Tibial artery (tissue), 4 donors: ENCODE measurements at regions not wholly inside any gene's neighbourhood (a gene's known extent, or its start where the extent isn't known, plus 50 kb on each side); places are given as distances from the start of the nearest gene placed in this dataset.

Experiments
- DNase-seq, 2 donors: peaks; one replicate each; pipeline ENCODE4 v3.0.0-alpha.2; 2019
- H3K27ac ChIP-seq, 2 donors: fragments of 200-600 bp; sonication (generic) in 1 of 2; 1 replicate in 1 of 2; 2 replicates in 1 of 2; pipeline ENCODE4 v1.5.1; 2018 to 2019; ENCODE audit warnings: mild to moderate bottlenecking in 1 of 2
- H3K27me3 ChIP-seq, 2 donors: fragments of 200-600 bp; sonication (generic) in 1 of 2; one replicate each; pipeline versions ENCODE4 v1.5.1 to v1.6.0; 2016 to 2019
- H3K36me3 ChIP-seq, 3 donors: fragments of 200-600 bp; sonication (generic) in 2 of 3; one replicate each; pipeline ENCODE4 v1.5.1; 2016 to 2019; ENCODE audit warnings: mild to moderate bottlenecking in 2 of 3
- H3K4me1 ChIP-seq, 4 donors: fragments of 200-600 bp; sonication (generic) in 2 of 4; 1 replicate in 3 of 4; 2 replicates in 1 of 4; pipeline ENCODE4 v1.5.1; 2016 to 2019
- H3K4me3 ChIP-seq, 2 donors: fragments of 200-600 bp; sonication (generic) in 1 of 2; 1 replicate in 1 of 2; 2 replicates in 1 of 2; pipeline ENCODE4 v1.5.1; 2018 to 2019; ENCODE audit warnings: mild to moderate bottlenecking in 2 of 2
- H3K9me3 ChIP-seq, 3 donors: fragments of 200-600 bp; sonication (generic) in 1 of 3; one replicate each; pipeline ENCODE4 v1.5.1; 2016 to 2019
- CTCF ChIP-seq, 2 experiments: fragments of 200-600 bp in 1 of 2; fragments of 450-650 bp in 1 of 2; IDR thresholded peaks; one replicate each; pipeline ENCODE4 v1.5.1; 2017 to 2019; ENCODE audit warnings: antibody characterized with exemption in 2 of 2, mild to moderate bottlenecking in 1 of 2, moderate library complexity in 1 of 2
- intact Hi-C: fragments of 100-400 bp; cut with DNase I; formaldehyde crosslinking; loops from one replicate; pipeline ENCODE4 v1.15.0; 2023; ENCODE audit warnings: low total_unique reads

DNA sequence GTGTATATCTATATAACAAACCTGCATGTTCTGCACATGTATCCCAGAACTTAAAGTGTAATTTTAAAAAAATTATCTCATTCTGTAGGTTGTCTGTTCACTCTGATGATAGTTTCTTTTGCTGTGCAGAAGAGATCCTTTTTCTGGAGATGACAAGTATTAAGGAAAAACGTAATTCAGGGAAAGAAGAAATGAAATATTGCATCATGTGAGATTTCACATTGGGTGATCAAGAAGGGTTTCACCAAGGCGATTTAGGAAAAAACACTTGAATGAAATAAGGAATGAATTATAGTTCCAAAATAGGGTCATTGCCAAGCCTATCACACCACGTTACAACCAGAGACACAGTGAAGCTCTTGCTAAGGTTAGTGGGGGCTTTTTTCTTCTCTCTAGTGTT, 227.9 kb downstream of the HNRNPD start:
- TF ChIP-seq CTCF (IDR thresholded peaks at IDR 0.05) = no peak
- H3K36me3 ChIP-seq = no peaks in the 10 kb centered on the region
- intact Hi-C loops = no loop called here
- no peaks in the 10 kb centered on the region for H3K27me3 ChIP-seq
- no peaks in the 10 kb centered on the region for H3K9me3 ChIP-seq
- DNase-seq = no peak
- H3K4me1 ChIP-seq = no peaks in the 10 kb centered on the region
- H3K4me3 ChIP-seq = no peak overlapping the region
- H3K27ac ChIP-seq = no peak overlapping the region

- H3K9me3 ChIP-seq = no peaks in the 10 kb centered on the region
- H3K36me3 ChIP-seq = no peaks in the 10 kb centered on the region
- intact Hi-C loops = no loop called here
- no peak overlapping the region for H3K4me3 ChIP-seq
- H3K27ac ChIP-seq = no peak overlapping the region
- no peaks in the 10 kb centered on the region for H3K27me3 ChIP-seq
- TF ChIP-seq CTCF (IDR thresholded peaks at IDR 0.05) = no peak
- DNase-seq = no peak
- H3K4me1 ChIP-seq = no peaks in the 10 kb centered on the region
Measured at GRCh38 chr4:82140422-82140821, 233.4 kb downstream of the HNRNPD start.

- no peak for TF ChIP-seq CTCF (IDR thresholded peaks at IDR 0.05)
- Histone ChIP-seq H3K27me3 (no peaks in the 10 kb centered on the region), H3K9me3 (no peaks in the 10 kb centered on the region), H3K36me3 (no peaks in the 10 kb centered on the region), H3K4me1 (no peaks in the 10 kb centered on the region), H3K27ac (no peak overlapping the region), H3K4me3 (no peak overlapping the region)
- no peak for DNase-seq
- intact Hi-C loops = no loop called here
Measured at GRCh38 chr4:82139287-82139686, 234.5 kb downstream of the HNRNPD start.

- no peak for TF ChIP-seq CTCF (IDR thresholded peaks at IDR 0.05)
- Histone ChIP-seq H3K4me3 (no peak overlapping the region), H3K9me3 (no peaks in the 10 kb centered on the region), H3K36me3 (no peaks in the 10 kb centered on the region), H3K27ac (no peak overlapping the region), H3K4me1 (no peaks in the 10 kb centered on the region), H3K27me3 (no peaks in the 10 kb centered on the region)
- intact Hi-C loops = no loop called here
- DNase-seq = no peak
Measured at GRCh38 chr4:82138374-82138773, 235.4 kb downstream of the HNRNPD start.

DNA sequence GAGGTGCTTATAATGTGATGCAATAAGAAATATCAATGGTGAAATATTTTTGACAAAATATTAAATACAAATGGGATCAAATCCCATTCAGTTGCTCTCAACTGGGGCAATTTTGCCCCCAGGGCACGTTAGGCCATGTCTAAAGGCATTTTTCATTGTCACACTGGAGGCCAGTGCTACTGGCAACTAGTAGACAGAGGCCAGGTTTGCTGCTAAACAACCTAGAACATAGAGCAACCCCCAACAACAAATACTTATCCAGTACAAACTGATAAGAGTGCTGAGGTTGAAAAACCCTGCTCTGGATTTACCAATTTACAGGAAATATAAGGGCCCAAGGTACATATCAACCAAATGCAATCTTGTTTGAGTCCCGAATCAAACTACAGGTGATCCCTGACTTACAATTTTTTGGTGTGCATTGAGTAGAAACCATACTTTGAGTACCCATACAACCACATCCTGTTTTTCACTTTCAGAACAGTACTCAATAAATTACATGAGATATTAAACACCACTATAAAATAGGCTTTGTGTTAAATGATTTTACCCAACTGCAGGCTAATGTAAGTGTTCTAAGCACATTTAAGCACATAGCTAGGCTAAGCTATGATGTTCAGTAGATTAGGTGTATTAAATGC, 237.5 kb downstream of the HNRNPD start:
- Histone ChIP-seq H3K4me3 (no peak overlapping the region), H3K36me3 (no peaks in the 10 kb centered on the region), H3K27ac (no peak overlapping the region), H3K9me3 (no peaks in the 10 kb centered on the region), H3K27me3 (no peaks in the 10 kb centered on the region), H3K4me1 (no peaks in the 10 kb centered on the region)
- TF ChIP-seq CTCF (IDR thresholded peaks at IDR 0.05) = no peak
- DNase-seq = no peak
- intact Hi-C loops = no loop called here

GRCh38 chr4:82128355-82128754, 245.4 kb downstream of the HNRNPD start:
- H3K4me1 ChIP-seq = no peaks in the 10 kb centered on the region
- intact Hi-C loops = no loop called here
- no peaks in the 10 kb centered on the region for H3K27me3 ChIP-seq
- TF ChIP-seq CTCF (IDR thresholded peaks at IDR 0.05) = no peak
- H3K4me3 ChIP-seq = no peak overlapping the region
- H3K27ac ChIP-seq = no peak overlapping the region
- DNase-seq = no peak
- no peaks in the 10 kb centered on the region for H3K9me3 ChIP-seq
- H3K36me3 ChIP-seq = no peaks in the 10 kb centered on the region
